B cell (primary cell): ENCODE measurements at regions not wholly inside any gene's neighbourhood (a gene's known extent, or its start where the extent isn't known, plus 50 kb on each side); places are given as distances from the start of the nearest gene placed in this dataset.

Experiments
- CTCF ChIP-seq: fragments of 200-600 bp; IDR thresholded peaks from one replicate; pipeline ENCODE4 v1.8.0; 2022; ENCODE audit warnings: antibody characterized with exemption, mild to moderate bottlenecking
- EZH2 ChIP-seq: IDR thresholded peaks from 2 replicates; pipeline ENCODE4 v1.6.1; 2012; ENCODE audit warnings: borderline replicate concordance, low read depth, mild to moderate bottlenecking, moderate library complexity, low read length; ENCODE audit not compliant: insufficient read depth, poor library complexity, severe bottlenecking

- no peak for TF ChIP-seq CTCF
- TF ChIP-seq EZH2 = no peak
Measured at GRCh38 chr2:129347486-129348217, 631.8 kb upstream of the RAB6C start.
